Activated CD4-positive, alpha-beta memory T cell treated with anti-CD3 and anti-CD28 coated beads, Interleukin-2, amount 10 ng/mL, durations not matched to agents 7 days and 5 days (primary cell): ENCODE measurements at regions not wholly inside any gene's neighbourhood (a gene's known extent, or its start where the extent isn't known, plus 50 kb on each side); places are given as distances from the start of the nearest gene placed in this dataset.

ENCODE experiments used
- CTCF ChIA-PET: fragments of 350-600 bp; sonication (Branson Sonifier 250); formaldehyde crosslinking; loops from one replicate; lab custom pipeline; 2021; ENCODE audit warnings: antibody characterized with exemption, inconsistent platforms; lab: Charles Lee
- POLR2A ChIA-PET: fragments of 350-600 bp; sonication (Branson Sonifier 250); formaldehyde crosslinking; loops from one replicate; lab custom pipeline; 2021; ENCODE audit warnings: antibody characterized with exemption; lab: Charles Lee
- DNase-seq: peaks from one replicate; pipeline ENCODE4 v3.0.0-alpha.2; 2020
- H3K27ac Mint-ChIP-seq: one replicate; pipeline ENCODE4 v1.8.0; 2021; ENCODE audit warnings: mild to moderate bottlenecking, mixed read lengths
- H3K27me3 Mint-ChIP-seq: one replicate; pipeline ENCODE4 v1.8.0; 2021; ENCODE audit warnings: mixed read lengths
- H3K36me3 Mint-ChIP-seq: one replicate; pipeline ENCODE4 v1.8.0; 2021; ENCODE audit warnings: low read depth, mixed read lengths
- H3K4me1 Mint-ChIP-seq: one replicate; pipeline ENCODE4 v1.8.0; 2021; ENCODE audit warnings: mixed read lengths
- H3K4me3 Mint-ChIP-seq: one replicate; pipeline ENCODE4 v1.8.0; 2021; ENCODE audit warnings: mild to moderate bottlenecking, mixed read lengths
- H3K9me3 Mint-ChIP-seq: one replicate; pipeline ENCODE4 v1.8.0; 2021; ENCODE audit warnings: mixed read lengths

DNA sequence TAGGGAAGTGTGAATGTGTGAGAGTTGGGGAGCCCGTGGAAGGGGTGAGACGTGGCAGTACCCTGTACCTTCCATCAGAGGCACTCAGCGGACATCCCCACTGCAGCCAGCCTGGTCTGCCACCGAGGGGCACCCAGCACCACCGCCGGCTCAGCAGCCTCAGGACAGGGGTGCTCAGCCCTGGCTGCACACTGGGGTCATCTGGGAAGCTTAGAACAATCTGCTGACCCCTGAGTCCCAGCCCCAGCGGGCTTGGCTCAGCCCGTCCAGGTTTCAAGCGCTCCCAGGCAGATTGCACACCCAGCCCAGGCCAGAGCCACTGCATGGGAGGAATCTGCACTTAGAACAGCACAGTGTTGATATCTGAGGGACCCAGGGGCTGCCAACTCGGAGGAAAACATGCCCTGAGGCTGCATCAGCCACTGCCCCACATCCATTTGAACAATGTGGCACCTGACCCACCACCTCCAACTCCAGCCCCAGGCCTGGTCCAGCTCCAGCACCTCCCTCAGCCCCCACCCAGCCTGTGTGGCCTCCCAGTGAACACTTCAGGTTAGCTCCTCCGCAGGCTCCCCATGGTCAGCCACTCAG is 147.1 kb upstream of the OTOS start:
- H3K36me3 Mint-ChIP-seq = no peaks in the 10 kb centered on the region
- no peaks in the 10 kb centered on the region for H3K9me3 Mint-ChIP-seq
- ChIA-PET CTCF (interaction anchor here (0.8 kb wide), 1 partner anchor 8 kb away, joined by 3 read pairs; no protein-coding TSS in a partner anchor), POLR2A (no interaction called here)
- no peak overlapping the region for H3K27ac Mint-ChIP-seq
- no peaks in the 10 kb centered on the region for H3K4me1 Mint-ChIP-seq
- no peak overlapping the region for H3K4me3 Mint-ChIP-seq
- DNase-seq = peak; percentile 12
- H3K27me3 Mint-ChIP-seq = peaks cover 9% of the 10 kb centered on the region

DNA sequence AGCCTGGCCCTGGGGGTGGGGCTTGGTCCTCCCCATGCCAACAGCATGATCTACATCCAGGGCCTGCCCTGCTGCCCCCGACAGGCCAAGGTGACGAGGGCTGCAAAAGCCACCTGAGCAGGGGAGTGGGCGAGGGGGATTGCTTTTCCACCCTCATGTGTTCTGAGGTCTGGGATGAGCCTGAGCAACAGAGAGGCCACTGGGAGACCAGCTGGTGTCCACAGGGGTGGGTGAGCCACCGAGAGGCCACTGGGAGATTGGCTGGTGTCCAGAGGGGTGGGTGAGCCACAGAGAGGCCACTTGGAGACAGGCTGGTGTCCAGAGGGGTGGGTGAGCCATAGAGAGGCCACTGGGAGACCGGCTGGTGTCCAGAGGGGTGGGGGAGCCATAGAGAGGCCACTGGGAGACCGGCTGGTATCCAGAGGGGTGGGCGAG is 147.4 kb upstream of the GPC1 start:
- Mint-ChIP-seq H3K4me1 (no peaks in the 10 kb centered on the region), H3K27ac (no peak overlapping the region), H3K4me3 (no peak overlapping the region), H3K9me3 (no peaks in the 10 kb centered on the region), H3K36me3 (no peaks in the 10 kb centered on the region), H3K27me3 (peaks cover 4% of the 10 kb centered on the region)
- ChIA-PET POLR2A (no interaction called here), CTCF (interaction anchor here (0.8 kb wide), 1 partner anchor 9 kb away, joined by 3 read pairs; no protein-coding TSS in a partner anchor)
- DNase-seq = no peak

GRCh38 chr2:240289701-240290431 is 145.6 kb upstream of the GPC1 start:
- H3K4me1 Mint-ChIP-seq = no peaks in the 10 kb centered on the region
- H3K9me3 Mint-ChIP-seq = no peaks in the 10 kb centered on the region
- H3K36me3 Mint-ChIP-seq = no peaks in the 10 kb centered on the region
- CTCF ChIA-PET = no interaction called here
- no peak overlapping the region for H3K27ac Mint-ChIP-seq
- peaks cover 2% of the 10 kb centered on the region for H3K27me3 Mint-ChIP-seq
- POLR2A ChIA-PET = no interaction called here
- no peak overlapping the region for H3K4me3 Mint-ChIP-seq
- DNase-seq = no peak

- Mint-ChIP-seq H3K4me1 (no peaks in the 10 kb centered on the region), H3K27me3 (peaks cover 2% of the 10 kb centered on the region), H3K27ac (no peak overlapping the region), H3K36me3 (no peaks in the 10 kb centered on the region), H3K9me3 (no peaks in the 10 kb centered on the region), H3K4me3 (no peak overlapping the region)
- POLR2A ChIA-PET = no interaction called here
- CTCF ChIA-PET = no interaction called here
- peak; percentile 12 for DNase-seq
Measured at GRCh38 chr2:240290432-240291336, 144.8 kb upstream of the GPC1 start.

DNA sequence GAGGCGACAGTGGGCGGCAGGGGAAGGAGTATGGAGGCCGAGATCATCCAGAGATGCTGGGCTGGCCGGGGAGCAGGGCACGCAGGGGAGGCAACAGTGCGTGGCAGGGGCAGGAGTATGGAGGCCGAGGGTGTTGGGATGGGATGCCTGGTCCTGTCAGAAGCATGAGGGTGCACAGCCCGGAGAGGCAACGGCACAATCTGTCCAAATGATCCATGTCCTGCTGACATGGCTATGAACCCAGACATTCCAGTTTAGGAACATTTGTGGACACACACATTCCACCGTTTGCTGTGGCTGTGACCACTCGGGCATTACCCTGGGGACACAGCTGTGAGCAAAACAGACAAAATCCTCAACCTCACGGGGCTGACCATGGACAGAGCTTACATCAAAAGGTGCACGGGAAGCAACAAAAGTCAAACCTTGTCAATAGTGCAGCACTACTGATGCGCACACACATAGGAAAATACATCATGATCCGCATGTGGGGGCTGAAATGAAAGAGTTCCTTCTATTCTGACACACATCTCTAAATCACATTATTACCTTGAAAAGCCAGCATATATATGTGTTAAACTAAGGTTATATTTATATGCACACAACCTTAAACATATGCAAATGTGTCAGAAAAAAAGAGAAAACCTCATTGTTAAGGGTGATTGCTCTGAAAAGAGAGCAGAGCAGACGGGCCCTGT is 144.0 kb upstream of the GPC1 start:
- no peak for DNase-seq
- CTCF ChIA-PET = no interaction called here

GRCh38 chr2:240292035-240292574 is 143.4 kb upstream of the GPC1 start:
- H3K4me3 Mint-ChIP-seq = no peak overlapping the region
- no peaks in the 10 kb centered on the region for H3K27me3 Mint-ChIP-seq

More for the DNA sequence above, 144.0 kb upstream of the GPC1 start:
- Mint-ChIP-seq H3K4me3 (no peak overlapping the region), H3K4me1 (no peaks in the 10 kb centered on the region), H3K27me3 (no peaks in the 10 kb centered on the region), H3K27ac (no peak overlapping the region), H3K9me3 (no peaks in the 10 kb centered on the region), H3K36me3 (no peaks in the 10 kb centered on the region)
- POLR2A ChIA-PET = no interaction called here

GRCh38 chr2:240292619-240293525 is 142.6 kb upstream of the GPC1 start:
- Mint-ChIP-seq H3K9me3 (no peaks in the 10 kb centered on the region), H3K4me1 (no peaks in the 10 kb centered on the region), H3K27me3 (no peaks in the 10 kb centered on the region), H3K4me3 (no peak overlapping the region), H3K36me3 (no peaks in the 10 kb centered on the region), H3K27ac (no peak overlapping the region)
- no peak for DNase-seq
- POLR2A ChIA-PET = no interaction called here
- CTCF ChIA-PET = no interaction called here

More at GRCh38 chr2:240292035-240292574, 143.4 kb upstream of the GPC1 start:
- Mint-ChIP-seq H3K4me1 (no peaks in the 10 kb centered on the region), H3K9me3 (no peaks in the 10 kb centered on the region), H3K27ac (no peak overlapping the region), H3K36me3 (no peaks in the 10 kb centered on the region)
- CTCF ChIA-PET = no interaction called here
- no peak for DNase-seq
- POLR2A ChIA-PET = no interaction called here

GRCh38 chr2:240293557-240294461 is 141.7 kb upstream of the GPC1 start:
- Mint-ChIP-seq H3K4me1 (no peaks in the 10 kb centered on the region), H3K27me3 (no peaks in the 10 kb centered on the region), H3K27ac (no peak overlapping the region), H3K9me3 (no peaks in the 10 kb centered on the region), H3K36me3 (no peaks in the 10 kb centered on the region), H3K4me3 (no peak overlapping the region)
- ChIA-PET POLR2A (no interaction called here), CTCF (no interaction called here)
- DNase-seq = peak; percentile 12

DNA sequence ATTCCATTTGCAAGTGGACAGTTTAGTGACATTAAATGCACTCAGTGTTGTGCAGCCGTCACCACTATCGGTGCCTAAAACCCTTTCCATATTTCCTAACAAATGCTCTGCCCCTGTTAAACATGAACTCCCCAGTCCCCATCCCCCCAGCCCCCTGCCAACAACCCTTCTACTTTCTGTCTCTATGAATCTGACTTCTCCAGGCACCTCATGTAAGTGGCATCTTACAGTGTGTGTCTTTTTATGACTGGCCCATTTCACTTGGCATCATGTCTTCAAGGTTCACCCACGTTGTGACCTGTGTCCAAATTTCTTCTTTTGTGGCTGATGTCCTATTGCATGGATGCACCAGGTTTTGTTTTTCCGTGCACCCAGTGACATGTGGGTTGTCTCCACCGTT is 140.9 kb upstream of the GPC1 start:
- Mint-ChIP-seq H3K27ac (no peak overlapping the region), H3K4me1 (no peaks in the 10 kb centered on the region), H3K27me3 (no peaks in the 10 kb centered on the region), H3K36me3 (no peaks in the 10 kb centered on the region), H3K9me3 (no peaks in the 10 kb centered on the region), H3K4me3 (no peak overlapping the region)
- no peak for DNase-seq
- CTCF ChIA-PET = no interaction called here
- POLR2A ChIA-PET = no interaction called here

DNA sequence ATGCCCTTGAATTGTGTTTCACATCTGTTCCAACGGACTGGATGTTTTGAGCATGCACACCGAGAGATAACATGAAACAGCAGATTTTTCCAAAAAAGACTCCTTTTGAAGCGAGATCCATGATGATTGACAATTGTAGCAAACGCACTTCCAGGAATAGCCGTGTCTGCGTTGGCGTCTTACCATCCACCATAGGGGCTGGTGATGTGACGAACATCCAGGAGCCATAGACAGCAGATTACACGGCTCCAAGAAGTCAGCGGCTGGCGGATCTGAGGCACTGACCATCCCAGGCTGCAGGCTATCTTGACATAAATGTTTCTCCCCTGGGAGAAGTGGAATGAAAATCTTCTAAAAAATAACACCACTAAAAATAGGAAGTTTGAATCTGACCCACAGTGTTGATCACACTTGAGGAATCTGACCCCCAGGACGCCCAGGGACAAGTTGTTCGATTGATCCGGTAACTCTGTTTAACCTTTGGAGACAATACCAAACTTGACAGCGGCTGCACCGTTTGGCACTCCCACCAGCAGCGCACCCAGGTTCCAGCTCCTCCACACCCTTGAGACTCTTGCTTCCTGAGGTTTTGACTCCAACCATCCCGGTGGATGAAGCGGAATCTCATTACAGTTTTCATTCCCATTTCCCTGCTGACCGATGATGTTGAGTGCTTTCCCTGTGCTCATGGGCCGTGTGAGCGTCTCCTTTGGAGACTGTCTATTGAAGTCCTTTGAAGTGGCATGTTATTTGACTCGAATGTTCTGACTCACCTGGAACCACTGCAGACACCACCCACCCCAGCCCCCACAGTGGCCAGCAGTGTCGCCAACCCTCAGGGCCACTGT is 140.0 kb upstream of the GPC1 start:
- Mint-ChIP-seq H3K4me1 (no peaks in the 10 kb centered on the region), H3K27me3 (no peaks in the 10 kb centered on the region), H3K27ac (no peak overlapping the region), H3K36me3 (no peaks in the 10 kb centered on the region), H3K9me3 (no peaks in the 10 kb centered on the region), H3K4me3 (no peak overlapping the region)
- DNase-seq = peak; percentile 5
- ChIA-PET POLR2A (no interaction called here), CTCF (no interaction called here)

DNA sequence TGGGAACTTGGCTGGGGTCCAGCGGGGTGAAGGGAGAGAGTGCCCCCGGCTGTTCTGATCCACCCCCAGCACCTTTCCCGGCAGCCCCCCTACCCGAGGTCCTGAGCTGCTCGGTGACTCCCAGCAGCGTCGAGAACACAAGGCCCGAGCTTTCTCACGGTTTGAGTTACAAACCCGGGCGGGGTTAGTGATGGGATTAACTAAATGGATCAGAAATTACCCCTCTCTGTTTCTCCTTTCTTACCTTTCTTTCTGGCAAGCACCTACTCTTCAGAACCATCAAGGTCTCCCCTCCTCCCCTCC is 139.4 kb upstream of the GPC1 start:
- DNase-seq = no peak
- CTCF ChIA-PET = no interaction called here

More for the DNA sequence above, 139.4 kb upstream of the GPC1 start:
- Mint-ChIP-seq H3K27me3 (no peaks in the 10 kb centered on the region), H3K9me3 (no peaks in the 10 kb centered on the region), H3K4me3 (no peak overlapping the region), H3K4me1 (no peaks in the 10 kb centered on the region), H3K27ac (no peak overlapping the region), H3K36me3 (no peaks in the 10 kb centered on the region)
- POLR2A ChIA-PET = no interaction called here
